Kidney epithelial cell (primary cell): ENCODE measurements at regions not wholly inside any gene's neighbourhood (a gene's known extent, or its start where the extent isn't known, plus 50 kb on each side); places are given as distances from the start of the nearest gene placed in this dataset.
"Not testable (repeated sequence)": the region's sequence is repeated elsewhere in the genome, so short reads cannot be mapped to it uniquely, and the experiment has no call there.

ENCODE experiments used
- DNase-seq: peaks from one replicate; pipeline ENCODE4 v3.0.0-alpha.2; 2010; ENCODE audit warnings: low read depth
- H3K27me3 ChIP-seq: 2 replicates; pipeline ENCODE4 v1.6.0; 2011; ENCODE audit warnings: low read length; ENCODE audit not compliant: control insufficient read depth, insufficient read depth
- H3K36me3 ChIP-seq: 2 replicates; pipeline ENCODE4 v1.5.1; 2011; ENCODE audit warnings: low read length; ENCODE audit not compliant: control insufficient read depth, insufficient read depth
- H3K4me3 ChIP-seq: 2 replicates; pipeline ENCODE4 v1.5.1; 2011; ENCODE audit warnings: low read depth, mild to moderate bottlenecking, control low read depth, low read length
- CTCF ChIP-seq: IDR thresholded peaks from 2 replicates; pipeline ENCODE4 v1.5.1; 2011; ENCODE audit warnings: mild to moderate bottlenecking, moderate library complexity, low read length, control low read depth, inconsistent platforms; ENCODE audit not compliant: insufficient read depth, poor library complexity, severe bottlenecking

DNA sequence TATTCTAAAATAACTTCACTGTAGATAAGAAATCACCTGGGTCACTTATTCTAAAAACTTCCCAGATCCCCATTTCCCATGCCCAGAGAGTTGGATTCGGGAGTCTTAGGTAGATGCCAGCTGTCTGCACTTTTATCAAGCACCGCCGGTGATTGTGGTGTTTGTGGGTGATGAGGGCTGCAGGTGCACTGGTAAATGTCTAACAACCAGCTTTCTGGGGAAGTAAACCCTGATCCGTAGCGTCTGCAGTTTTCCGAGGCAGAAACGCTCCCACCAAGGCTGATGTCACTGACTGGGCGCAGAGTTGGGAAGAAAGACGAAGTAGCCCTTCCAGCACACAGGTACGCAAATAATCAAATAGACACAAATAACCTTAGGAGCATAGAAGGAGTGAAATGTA, 152.2 kb upstream of the KCNG1 start:
- no peaks in the 10 kb centered on the region for H3K27me3 ChIP-seq
- H3K36me3 ChIP-seq = no peaks in the 10 kb centered on the region
- no peak for DNase-seq
- no peak overlapping the region for H3K4me3 ChIP-seq
- TF ChIP-seq CTCF = no peak

DNA sequence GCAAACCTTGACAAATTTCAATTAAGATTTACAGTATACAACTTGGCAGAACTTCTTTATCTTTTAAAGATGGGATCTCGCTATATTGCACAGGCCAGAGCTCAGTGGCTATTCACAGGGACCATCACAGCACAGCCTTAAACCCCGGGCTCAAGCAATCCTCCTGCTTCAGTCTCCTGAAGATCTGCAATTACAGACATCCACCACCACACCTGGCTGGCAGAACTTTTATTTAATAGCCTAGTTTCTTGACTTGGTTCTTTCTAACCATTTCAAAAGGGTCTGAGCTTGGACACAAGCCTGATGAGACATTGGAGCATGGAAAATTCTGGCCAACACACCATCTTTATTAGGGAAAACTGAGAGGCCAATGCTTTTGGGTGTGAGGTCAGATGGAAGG, 151.6 kb upstream of the KCNG1 start:
- Histone ChIP-seq H3K36me3 (no peaks in the 10 kb centered on the region), H3K27me3 (no peaks in the 10 kb centered on the region), H3K4me3 (no peak overlapping the region)
- no peak for TF ChIP-seq CTCF
- DNase-seq = no peak

GRCh38 chr20:51172558-51173428, 149.9 kb upstream of the KCNG1 start:
- H3K27me3 ChIP-seq = no peaks in the 10 kb centered on the region
- TF ChIP-seq CTCF = no peak
- DNase-seq = no peak
- H3K4me3 ChIP-seq = no peak overlapping the region
- H3K36me3 ChIP-seq = no peaks in the 10 kb centered on the region

- no peaks in the 10 kb centered on the region for H3K36me3 ChIP-seq
- DNase-seq = no peak
- H3K4me3 ChIP-seq = no peak overlapping the region
- no peaks in the 10 kb centered on the region for H3K27me3 ChIP-seq
- TF ChIP-seq CTCF = no peak
Measured at GRCh38 chr20:51171141-51171540, 148.2 kb upstream of the KCNG1 start.

DNA sequence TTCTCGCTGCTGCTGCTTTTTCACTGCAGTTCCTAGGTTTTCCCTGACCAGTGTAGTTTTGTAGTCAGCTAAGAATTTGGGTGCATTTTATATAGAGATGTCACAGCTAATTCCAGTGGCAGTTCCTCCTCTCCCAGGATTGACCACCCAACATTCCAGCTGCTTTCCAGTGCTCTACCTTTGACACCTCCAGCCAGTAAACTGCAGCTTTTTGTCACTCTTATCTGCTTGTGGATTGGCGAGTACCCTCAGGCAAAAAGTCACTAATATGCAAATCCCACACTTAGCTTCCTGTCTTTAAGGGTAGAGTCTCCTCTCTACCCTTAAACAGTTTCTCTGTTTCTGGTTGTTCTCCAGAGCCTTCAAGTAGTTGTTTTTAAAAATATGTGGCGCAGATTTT, 146.9 kb upstream of the KCNG1 start:
- no peak for TF ChIP-seq CTCF
- Histone ChIP-seq H3K36me3 (no peaks in the 10 kb centered on the region), H3K4me3 (no peak overlapping the region), H3K27me3 (no peaks in the 10 kb centered on the region)
- DNase-seq = no peak

DNA sequence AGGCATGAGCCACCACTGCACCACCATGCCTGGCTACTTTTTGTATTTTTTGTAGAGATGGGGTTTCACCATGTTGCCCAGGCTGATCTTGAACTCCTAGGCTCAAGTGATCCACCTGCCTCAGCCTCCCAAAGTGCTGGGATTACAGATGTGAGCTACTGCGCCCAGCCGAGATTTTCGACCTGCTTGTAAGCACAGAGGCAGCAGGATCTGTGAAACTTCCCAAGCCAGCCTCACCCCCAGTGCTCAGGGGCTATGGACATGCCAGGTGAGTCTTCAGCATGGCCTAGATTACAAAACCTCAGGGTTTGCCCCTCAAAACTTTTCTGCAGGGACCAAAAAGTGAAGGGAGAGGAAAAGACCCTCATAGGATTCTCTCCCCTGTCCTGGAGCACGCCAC, 145.0 kb upstream of the KCNG1 start:
- H3K27me3 ChIP-seq, DNase-seq, H3K36me3 ChIP-seq, H3K4me3 ChIP-seq: not testable (repeated sequence)
